Breast epithelium (tissue), 4 donors: ENCODE measurements at regions not wholly inside any gene's neighbourhood (a gene's known extent, or its start where the extent isn't known, plus 50 kb on each side); places are given as distances from the start of the nearest gene placed in this dataset.
A peak's percentile ranks its signal among the peaks of the same experiment; 100 is the strongest.

Experiments
- DNase-seq, 2 donors: peaks; one replicate each; pipeline ENCODE4 v3.0.0-alpha.2; 2019; ENCODE audit warnings: low spot score in 2 of 2
- H3K27ac ChIP-seq, 2 donors: fragments of 200-600 bp; sonication (generic) in 1 of 2; one replicate each; pipeline ENCODE4 v1.5.1; 2016 to 2019; ENCODE audit warnings: mild to moderate bottlenecking in 1 of 2
- H3K27me3 ChIP-seq, 2 donors: fragments of 200-600 bp; sonication (generic) in 1 of 2; one replicate each; pipeline versions ENCODE4 v1.5.1 to v1.6.0; 2017 to 2019; ENCODE audit warnings: control low read depth in 1 of 2, mild to moderate bottlenecking in 1 of 2
- H3K36me3 ChIP-seq: fragments of 200-600 bp; one replicate; pipeline ENCODE4 v1.5.1; 2019
- H3K4me1 ChIP-seq, 2 donors: fragments of 200-600 bp; sonication (generic); one replicate each; pipeline ENCODE4 v1.5.1; 2016 to 2019; ENCODE audit warnings: control low read depth in 1 of 2
- H3K4me3 ChIP-seq, 3 donors: fragments of 200-600 bp; sonication (generic); 1 replicate in 2 of 3; 2 replicates in 1 of 3; pipeline ENCODE4 v1.5.1; 2016 to 2019; ENCODE audit warnings: mild to moderate bottlenecking in 3 of 3, moderate library complexity in 2 of 3
- H3K9me3 ChIP-seq, 2 donors: fragments of 200-600 bp; sonication (generic) in 1 of 2; one replicate each; pipeline ENCODE4 v1.5.1; 2016 to 2019; ENCODE audit warnings: control low read depth in 1 of 2
- CTCF ChIP-seq, 3 donors: fragments of 450-650 bp; IDR thresholded peaks; one replicate each; pipeline ENCODE4 v1.5.1; 2016 to 2017; ENCODE audit warnings: antibody characterized with exemption in 3 of 3, mild to moderate bottlenecking in 3 of 3, moderate library complexity in 3 of 3
- POLR2A ChIP-seq: fragments of 450-650 bp; IDR thresholded peaks from one replicate; pipeline ENCODE4 v1.6.1; 2016; ENCODE audit warnings: antibody characterized with exemption, mild to moderate bottlenecking, moderate library complexity
- POLR2AphosphoS5 ChIP-seq, 3 donors: sonication (generic); formaldehyde crosslinking; IDR thresholded peaks; one replicate each; pipeline ENCODE4 v1.6.1; 2017; ENCODE audit warnings: antibody characterized with exemption in 3 of 3
- intact Hi-C: fragments of 100-400 bp; cut with DNase I; formaldehyde crosslinking; loops from one replicate; pipeline ENCODE4 v1.15.1; 2023; ENCODE audit warnings: low total_unique reads

- TF ChIP-seq POLR2A (no peak), CTCF (IDR thresholded peaks at IDR 0.05) (no peak), POLR2AphosphoS5 (IDR thresholded peaks at IDR 0.05) (no peak)
- Histone ChIP-seq H3K9me3 (peaks cover 0 to 13% of the 10 kb centered on the region in 2 donors), H3K27me3 (peaks cover 0 to 4% of the 10 kb centered on the region in 2 donors), H3K4me1 (peaks cover 0 to 3% of the 10 kb centered on the region in 2 donors), H3K27ac (no peak overlapping the region), H3K4me3 (no peak overlapping the region), H3K36me3 (no peaks in the 10 kb centered on the region)
- no peak for DNase-seq
- intact Hi-C loops = no loop called here
These were observed 54.0 kb upstream of the PRPS1L1 start for GRCh38 chr7:18081617-18082016.

GRCh38 chr7:18082169-18082568, 54.5 kb upstream of the PRPS1L1 start:
- Histone ChIP-seq H3K27ac (no peak overlapping the region), H3K36me3 (no peaks in the 10 kb centered on the region), H3K27me3 (peaks cover 0 to 4% of the 10 kb centered on the region in 2 donors), H3K4me1 (peaks cover 0 to 3% of the 10 kb centered on the region in 2 donors), H3K4me3 (no peak overlapping the region), H3K9me3 (peaks cover 0 to 13% of the 10 kb centered on the region in 2 donors)
- DNase-seq = no peak
- TF ChIP-seq CTCF (IDR thresholded peaks at IDR 0.05) (no peak), POLR2AphosphoS5 (IDR thresholded peaks at IDR 0.05) (no peak), POLR2A (no peak)
- intact Hi-C loops = no loop called here

GRCh38 chr7:18086165-18087025, 58.7 kb upstream of the PRPS1L1 start:
- TF ChIP-seq POLR2A (no peak), CTCF (IDR thresholded peaks at IDR 0.05) (no peak), POLR2AphosphoS5 (IDR thresholded peaks at IDR 0.05) (no peak)
- intact Hi-C loops = no loop called here
- Histone ChIP-seq H3K27me3 (peaks cover 0 to 4% of the 10 kb centered on the region in 2 donors), H3K36me3 (no peaks in the 10 kb centered on the region), H3K9me3 (peaks cover 0 to 9% of the 10 kb centered on the region in 2 donors), H3K4me1 (peaks cover 0 to 3% of the 10 kb centered on the region in 2 donors), H3K4me3 (peak overlapping the region; percentile 70 to 81 (median 79)), H3K27ac (no peak overlapping the region)
- no peak for DNase-seq

GRCh38 chr7:18087026-18087686, 59.5 kb upstream of the PRPS1L1 start:
- DNase-seq = no peak
- intact Hi-C loops = no loop called here

More at GRCh38 chr7:18087026-18087686, 59.5 kb upstream of the PRPS1L1 start:
- peaks cover 0 to 3% of the 10 kb centered on the region in 2 donors for H3K4me1 ChIP-seq
- H3K27me3 ChIP-seq = peaks cover 0 to 4% of the 10 kb centered on the region in 2 donors
- no peak overlapping the region for H3K27ac ChIP-seq
- peak overlapping the region; percentile 70 to 81 (median 79) for H3K4me3 ChIP-seq
- no peak for TF ChIP-seq POLR2AphosphoS5 (IDR thresholded peaks at IDR 0.05)
- TF ChIP-seq POLR2A = no peak
- no peak for TF ChIP-seq CTCF (IDR thresholded peaks at IDR 0.05)
- H3K36me3 ChIP-seq = no peaks in the 10 kb centered on the region
- H3K9me3 ChIP-seq = peaks cover 0 to 1% of the 10 kb centered on the region in 2 donors
